ENCODE measurements at regions not wholly inside any gene's neighbourhood (a gene's known extent, or its start where the extent isn't known, plus 50 kb on each side); places are given as distances from the start of the nearest gene placed in this dataset.

- no peaks in the 10 kb centered on the region for H3K9me3 ChIP-seq (ENCODE audit: control insufficient read depth, insufficient read depth, low read length)
- H3K27me3 ChIP-seq (ENCODE audit: control insufficient read depth, insufficient read depth, low read length), result no peaks in the 10 kb centered on the region
- H3K36me3 ChIP-seq (ENCODE audit: control insufficient read depth, insufficient read depth, low read length), result no peaks in the 10 kb centered on the region
- H3K27ac ChIP-seq (ENCODE audit: low read length), result no peak overlapping the region
- no peak overlapping the region for H3K4me3 ChIP-seq (ENCODE audit: low read length)
- H3K4me1 ChIP-seq (ENCODE audit: control insufficient read depth, insufficient read depth, low read length), result peaks cover 9% of the 10 kb centered on the region
- no peak for DNase-seq (ENCODE audit: low read depth, low spot score)
- no CpG with 5 or more reads among the region's 5 CpGs for WGBS (ENCODE audit: insufficient coverage, insufficient read length)
Measured at GRCh38 chr2:118255771-118256372, 167.6 kb downstream of the INSIG2 start.

- no CpG with 5 or more reads among the region's 2 CpGs for WGBS (ENCODE audit: insufficient coverage, insufficient read length)
- H3K27ac ChIP-seq (ENCODE audit: low read length), result no peak overlapping the region
- no peak overlapping the region for H3K4me3 ChIP-seq (ENCODE audit: low read length)
- no peak for DNase-seq (ENCODE audit: low read depth, low spot score)
- H3K9me3 ChIP-seq (ENCODE audit: control insufficient read depth, insufficient read depth, low read length), result no peaks in the 10 kb centered on the region
- peaks cover 9% of the 10 kb centered on the region for H3K4me1 ChIP-seq (ENCODE audit: control insufficient read depth, insufficient read depth, low read length)
- no peaks in the 10 kb centered on the region for H3K36me3 ChIP-seq (ENCODE audit: control insufficient read depth, insufficient read depth, low read length)
- no peaks in the 10 kb centered on the region for H3K27me3 ChIP-seq (ENCODE audit: control insufficient read depth, insufficient read depth, low read length)
Measured at GRCh38 chr2:118255301-118255700, 167.0 kb downstream of the INSIG2 start.

- H3K27ac ChIP-seq (ENCODE audit: low read length), result no peak overlapping the region
- peaks cover 9% of the 10 kb centered on the region for H3K4me1 ChIP-seq (ENCODE audit: control insufficient read depth, insufficient read depth, low read length)
- no peaks in the 10 kb centered on the region for H3K27me3 ChIP-seq (ENCODE audit: control insufficient read depth, insufficient read depth, low read length)
- H3K9me3 ChIP-seq (ENCODE audit: control insufficient read depth, insufficient read depth, low read length), result no peaks in the 10 kb centered on the region
- no peak overlapping the region for H3K4me3 ChIP-seq (ENCODE audit: low read length)
- 100% methylated on average over 1 of the region's 2 CpGs for WGBS (ENCODE audit: insufficient coverage, insufficient read length)
- no peaks in the 10 kb centered on the region for H3K36me3 ChIP-seq (ENCODE audit: control insufficient read depth, insufficient read depth, low read length)
- no peak for DNase-seq (ENCODE audit: low read depth, low spot score)
Measured at GRCh38 chr2:118254116-118254515, 165.8 kb downstream of the INSIG2 start.

GRCh38 chr2:118251427-118251826 lies 163.2 kb downstream of the INSIG2 start:
- no peaks in the 10 kb centered on the region for H3K36me3 ChIP-seq (ENCODE audit: control insufficient read depth, insufficient read depth, low read length)
- DNase-seq (ENCODE audit: low read depth, low spot score), result no peak
- H3K27ac ChIP-seq (ENCODE audit: low read length), result no peak overlapping the region
- no peak overlapping the region for H3K4me3 ChIP-seq (ENCODE audit: low read length)
- H3K4me1 ChIP-seq (ENCODE audit: control insufficient read depth, insufficient read depth, low read length), result peaks cover 8% of the 10 kb centered on the region
- WGBS (ENCODE audit: insufficient coverage, insufficient read length), result no CpG with 5 or more reads among the region's 3 CpGs
- H3K9me3 ChIP-seq (ENCODE audit: control insufficient read depth, insufficient read depth, low read length), result no peaks in the 10 kb centered on the region
- H3K27me3 ChIP-seq (ENCODE audit: control insufficient read depth, insufficient read depth, low read length), result no peaks in the 10 kb centered on the region

- H3K4me1 ChIP-seq (ENCODE audit: control insufficient read depth, insufficient read depth, low read length), result peaks cover 3% of the 10 kb centered on the region
- H3K9me3 ChIP-seq (ENCODE audit: control insufficient read depth, insufficient read depth, low read length), result no peaks in the 10 kb centered on the region
- H3K4me3 ChIP-seq (ENCODE audit: low read length), result no peak overlapping the region
- no peak for DNase-seq (ENCODE audit: low read depth, low spot score)
- no peaks in the 10 kb centered on the region for H3K36me3 ChIP-seq (ENCODE audit: control insufficient read depth, insufficient read depth, low read length)
- H3K27ac ChIP-seq (ENCODE audit: low read length), result no peak overlapping the region
- WGBS (ENCODE audit: insufficient coverage, insufficient read length), result no CpG with 5 or more reads among the region's 5 CpGs
- H3K27me3 ChIP-seq (ENCODE audit: control insufficient read depth, insufficient read depth, low read length), result no peaks in the 10 kb centered on the region
Measured at GRCh38 chr2:118250463-118250862, 162.2 kb downstream of the INSIG2 start.

- Histone ChIP-seq H3K9me3 (ENCODE audit: control insufficient read depth, insufficient read depth, low read length) (no peaks in the 10 kb centered on the region), H3K4me1 (ENCODE audit: control insufficient read depth, insufficient read depth, low read length) (no peaks in the 10 kb centered on the region), H3K27ac (ENCODE audit: low read length) (no peak overlapping the region), H3K36me3 (ENCODE audit: control insufficient read depth, insufficient read depth, low read length) (no peaks in the 10 kb centered on the region), H3K4me3 (ENCODE audit: low read length) (no peak overlapping the region), H3K27me3 (ENCODE audit: control insufficient read depth, insufficient read depth, low read length) (no peaks in the 10 kb centered on the region)
- no CpG with 5 or more reads among the region's 4 CpGs for WGBS (ENCODE audit: insufficient coverage, insufficient read length)
- no peak for DNase-seq (ENCODE audit: low read depth, low spot score)
Measured at GRCh38 chr2:118250001-118250400, 161.7 kb downstream of the INSIG2 start.

- no peaks in the 10 kb centered on the region for H3K4me1 ChIP-seq (ENCODE audit: control insufficient read depth, insufficient read depth, low read length)
Measured at GRCh38 chr2:118249531-118249930, 161.3 kb downstream of the INSIG2 start.

GRCh38 chr2:118246726-118247125 lies 158.5 kb downstream of the INSIG2 start:
- no peaks in the 10 kb centered on the region for H3K36me3 ChIP-seq (ENCODE audit: control insufficient read depth, insufficient read depth, low read length)
- no peak overlapping the region for H3K4me3 ChIP-seq (ENCODE audit: low read length)
- no CpG with 5 or more reads among the region's 5 CpGs for WGBS (ENCODE audit: insufficient coverage, insufficient read length)
- no peaks in the 10 kb centered on the region for H3K4me1 ChIP-seq (ENCODE audit: control insufficient read depth, insufficient read depth, low read length)
- no peaks in the 10 kb centered on the region for H3K27me3 ChIP-seq (ENCODE audit: control insufficient read depth, insufficient read depth, low read length)
- H3K9me3 ChIP-seq (ENCODE audit: control insufficient read depth, insufficient read depth, low read length), result no peaks in the 10 kb centered on the region
- H3K27ac ChIP-seq (ENCODE audit: low read length), result no peak overlapping the region
- no peak for DNase-seq (ENCODE audit: low read depth, low spot score)

More at GRCh38 chr2:118249531-118249930, 161.3 kb downstream of the INSIG2 start:
- no peak for DNase-seq (ENCODE audit: low read depth, low spot score)
- H3K9me3 ChIP-seq (ENCODE audit: control insufficient read depth, insufficient read depth, low read length), result no peaks in the 10 kb centered on the region
- H3K27ac ChIP-seq (ENCODE audit: low read length), result no peak overlapping the region
- H3K36me3 ChIP-seq (ENCODE audit: control insufficient read depth, insufficient read depth, low read length), result no peaks in the 10 kb centered on the region
- no peaks in the 10 kb centered on the region for H3K27me3 ChIP-seq (ENCODE audit: control insufficient read depth, insufficient read depth, low read length)
- H3K4me3 ChIP-seq (ENCODE audit: low read length), result no peak overlapping the region
- WGBS (ENCODE audit: insufficient coverage, insufficient read length), result no CpG with 5 or more reads among the region's 6 CpGs

- Histone ChIP-seq H3K4me1 (ENCODE audit: control insufficient read depth, insufficient read depth, low read length) (no peaks in the 10 kb centered on the region), H3K27me3 (ENCODE audit: control insufficient read depth, insufficient read depth, low read length) (no peaks in the 10 kb centered on the region), H3K9me3 (ENCODE audit: control insufficient read depth, insufficient read depth, low read length) (no peaks in the 10 kb centered on the region), H3K4me3 (ENCODE audit: low read length) (no peak overlapping the region), H3K36me3 (ENCODE audit: control insufficient read depth, insufficient read depth, low read length) (no peaks in the 10 kb centered on the region), H3K27ac (ENCODE audit: low read length) (no peak overlapping the region)
- no peak for DNase-seq (ENCODE audit: low read depth, low spot score)
- no CpG with 5 or more reads among the region's 4 CpGs for WGBS (ENCODE audit: insufficient coverage, insufficient read length)
Measured at GRCh38 chr2:118246079-118246478, 157.8 kb downstream of the INSIG2 start.

GRCh38 chr2:118244686-118245085 lies 156.4 kb downstream of the INSIG2 start:
- Histone ChIP-seq H3K4me1 (ENCODE audit: control insufficient read depth, insufficient read depth, low read length) (no peaks in the 10 kb centered on the region), H3K4me3 (ENCODE audit: low read length) (no peak overlapping the region), H3K27ac (ENCODE audit: low read length) (no peak overlapping the region), H3K9me3 (ENCODE audit: control insufficient read depth, insufficient read depth, low read length) (no peaks in the 10 kb centered on the region), H3K36me3 (ENCODE audit: control insufficient read depth, insufficient read depth, low read length) (no peaks in the 10 kb centered on the region), H3K27me3 (ENCODE audit: control insufficient read depth, insufficient read depth, low read length) (no peaks in the 10 kb centered on the region)
- WGBS (ENCODE audit: insufficient coverage, insufficient read length), result no CpG with 5 or more reads among the region's 1 CpG
- no peak for DNase-seq (ENCODE audit: low read depth, low spot score)

GRCh38 chr2:118243031-118243430 lies 154.8 kb downstream of the INSIG2 start:
- Histone ChIP-seq H3K4me1 (ENCODE audit: control insufficient read depth, insufficient read depth, low read length) (no peaks in the 10 kb centered on the region), H3K27me3 (ENCODE audit: control insufficient read depth, insufficient read depth, low read length) (no peaks in the 10 kb centered on the region), H3K36me3 (ENCODE audit: control insufficient read depth, insufficient read depth, low read length) (no peaks in the 10 kb centered on the region), H3K27ac (ENCODE audit: low read length) (no peak overlapping the region), H3K4me3 (ENCODE audit: low read length) (no peak overlapping the region), H3K9me3 (ENCODE audit: control insufficient read depth, insufficient read depth, low read length) (no peaks in the 10 kb centered on the region)
- DNase-seq (ENCODE audit: low read depth, low spot score), result no peak
- no CpG with 5 or more reads among the region's 2 CpGs for WGBS (ENCODE audit: insufficient coverage, insufficient read length)
